GM21381 (cell line): ENCODE measurements at regions not wholly inside any gene's neighbourhood (a gene's known extent, or its start where the extent isn't known, plus 50 kb on each side); places are given as distances from the start of the nearest gene placed in this dataset.

Source experiments
- ATAC-seq: cut with Tn5 transposase; IDR thresholded peaks from one replicate; pipeline ENCODE4 v1.9.1; 2021; ENCODE audit warnings: mild to moderate bottlenecking, moderate library complexity; ENCODE audit not compliant: unreplicated experiment

GRCh38 chr17:71709946-71710345 is 410.9 kb upstream of the SOX9 start:
- no peak for ATAC-seq

- no peak for ATAC-seq
These were observed 410.0 kb upstream of the SOX9 start for GRCh38 chr17:71710816-71711215.

- ATAC-seq = no peak
These were observed 407.0 kb upstream of the SOX9 start for GRCh38 chr17:71713846-71714245.

GRCh38 chr17:71724339-71724738 is 396.5 kb upstream of the SOX9 start:
- no peak for ATAC-seq

GRCh38 chr17:71725811-71726210 is 395.0 kb upstream of the SOX9 start:
- no peak for ATAC-seq

GRCh38 chr17:71726341-71726740 is 394.5 kb upstream of the SOX9 start:
- no peak for ATAC-seq

- no peak for ATAC-seq
These were observed 393.5 kb upstream of the SOX9 start for GRCh38 chr17:71727292-71727691.

- no peak for ATAC-seq
These were observed 393.1 kb upstream of the SOX9 start for GRCh38 chr17:71727723-71728122.

GRCh38 chr17:71730871-71731270 is 389.9 kb upstream of the SOX9 start:
- ATAC-seq = no peak

- ATAC-seq = no peak
These were observed 384.9 kb upstream of the SOX9 start for GRCh38 chr17:71735893-71736292.

GRCh38 chr17:71740866-71741265 is 380.0 kb upstream of the SOX9 start:
- ATAC-seq = no peak

- no peak for ATAC-seq
These were observed 379.0 kb upstream of the SOX9 start for GRCh38 chr17:71741836-71742235.

- ATAC-seq = no peak
These were observed 371.9 kb upstream of the SOX9 start for GRCh38 chr17:71748872-71749271.

- ATAC-seq = no peak
These were observed 367.8 kb upstream of the SOX9 start for GRCh38 chr17:71753070-71753469.

- ATAC-seq = no peak
These were observed 363.7 kb upstream of the SOX9 start for GRCh38 chr17:71757156-71757555.

GRCh38 chr17:71757956-71758355 is 362.9 kb upstream of the SOX9 start:
- ATAC-seq = no peak

- no peak for ATAC-seq
These were observed 361.3 kb upstream of the SOX9 start for GRCh38 chr17:71759422-71760060.

GRCh38 chr17:71760062-71760720 is 360.6 kb upstream of the SOX9 start:
- no peak for ATAC-seq

- no peak for ATAC-seq
These were observed 358.3 kb upstream of the SOX9 start for GRCh38 chr17:71762526-71762925.

- ATAC-seq = no peak
These were observed 356.3 kb upstream of the SOX9 start for GRCh38 chr17:71764505-71764904.

GRCh38 chr17:71765437-71765836 is 355.4 kb upstream of the SOX9 start:
- ATAC-seq = no peak

- no peak for ATAC-seq
These were observed 351.0 kb upstream of the SOX9 start for GRCh38 chr17:71769850-71770249.
